ENCODE measurements at regions not wholly inside any gene's neighbourhood (a gene's known extent, or its start where the extent isn't known, plus 50 kb on each side); places are given as distances from the start of the nearest gene placed in this dataset.
"Not testable (repeated sequence)": the region's sequence is repeated elsewhere in the genome, so short reads cannot be mapped to it uniquely, and the experiment has no call there.

DNA sequence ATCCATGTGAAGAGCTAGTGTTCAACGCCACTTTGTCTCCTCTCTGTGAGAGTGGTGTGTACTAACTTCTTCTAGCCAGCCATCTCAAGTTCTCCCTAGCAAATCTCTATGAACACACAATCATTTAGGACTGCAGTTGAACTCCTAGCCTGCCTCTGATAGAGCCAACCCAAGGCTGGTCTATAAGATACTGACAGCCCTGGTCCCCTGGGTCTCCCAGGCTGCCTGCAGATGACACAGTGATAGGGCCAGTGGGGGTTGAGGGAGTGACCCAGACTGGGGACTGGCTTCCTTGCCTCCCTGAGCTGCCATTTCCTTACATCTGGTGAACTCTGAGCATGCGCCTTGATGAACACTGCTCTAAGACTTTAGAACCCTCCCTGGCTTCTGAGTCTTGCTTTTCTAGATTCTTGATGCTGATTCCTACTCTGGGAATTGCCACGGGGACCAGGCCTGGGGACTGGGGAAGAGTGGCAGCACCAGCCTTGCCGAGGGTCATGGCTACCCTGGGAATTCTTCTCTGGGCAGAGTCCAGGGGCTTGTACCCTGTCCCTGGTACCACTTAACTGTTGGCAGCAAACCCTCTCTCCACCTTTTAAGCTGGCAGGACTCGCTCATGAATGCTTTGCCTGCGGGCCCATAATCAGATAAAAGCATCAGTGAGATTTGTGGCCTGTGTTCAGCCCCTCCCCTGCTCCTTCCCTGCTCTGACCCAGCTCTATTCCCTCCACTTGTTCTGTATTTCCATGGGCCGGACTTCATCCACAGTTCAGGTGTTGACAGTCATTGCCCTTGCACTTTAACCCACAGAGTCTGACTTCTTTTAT lies 130.8 kb upstream of the CHD6 start:
- TF ChIP-seq JUND (IDR thresholded peaks at IDR 0.05; ENCODE audit: low read depth), result no peak
- in situ Hi-C loops (cut with HindIII; ENCODE audit: low pct_unique_long_range_greater_than_20kb, low sequenced_read_pairs), result no loop called here

DNA sequence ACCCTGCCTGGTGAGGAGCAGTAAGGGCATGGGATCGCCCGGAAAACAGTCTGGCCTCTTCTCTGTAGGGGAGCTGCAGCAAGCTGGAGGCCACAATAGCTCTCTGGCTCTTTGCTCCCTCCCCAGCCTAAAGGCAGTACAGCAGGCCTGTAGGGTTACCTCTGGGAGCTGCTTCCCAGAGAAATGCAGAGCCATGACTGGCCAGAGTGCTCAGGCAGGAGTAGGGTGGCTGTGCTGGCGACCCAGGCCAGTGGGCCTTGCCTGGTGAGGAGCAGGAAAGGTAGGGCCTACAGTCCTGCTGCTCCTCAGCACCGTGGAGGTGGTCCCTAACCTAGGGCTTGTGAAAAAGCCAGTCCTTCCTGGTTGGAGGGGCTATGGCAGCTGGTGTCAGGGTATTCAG lies 129.9 kb upstream of the CHD6 start:
- in situ Hi-C loops (cut with HindIII; ENCODE audit: low pct_unique_long_range_greater_than_20kb, low sequenced_read_pairs), result no loop called here
- DNase-seq (ENCODE audit: low read depth in 1 of 2, low spot score in 1 of 2), result no peak
- TF ChIP-seq JUND (IDR thresholded peaks at IDR 0.05; ENCODE audit: low read depth), result no peak

More for the DNA sequence above, 130.8 kb upstream of the CHD6 start:
- DNase-seq (ENCODE audit: low read depth in 1 of 2, low spot score in 1 of 2), result no peak

DNA sequence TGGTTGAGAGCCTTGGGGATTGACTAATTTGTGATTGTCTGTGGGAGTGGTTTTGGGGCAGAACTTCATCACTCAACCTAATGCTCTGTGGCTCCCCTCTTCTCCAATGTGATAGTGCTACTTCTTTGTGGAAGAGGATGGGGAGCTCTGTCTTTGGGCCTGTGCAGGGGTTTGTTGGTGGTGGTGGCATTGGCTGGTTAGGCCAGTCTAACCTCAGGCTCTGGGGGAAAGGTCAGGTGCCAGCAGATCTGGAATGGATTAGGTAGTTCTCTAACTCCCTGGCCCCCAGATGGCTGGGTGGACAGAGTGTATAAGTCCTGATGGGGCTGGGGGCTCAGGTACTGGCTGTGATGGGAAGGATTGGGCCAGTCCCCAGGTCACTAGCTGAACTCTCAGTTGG lies 129.0 kb upstream of the CHD6 start:
- DNase-seq (ENCODE audit: low read depth in 1 of 2, low spot score in 1 of 2), result no peak
- no peak for TF ChIP-seq JUND (IDR thresholded peaks at IDR 0.05; ENCODE audit: low read depth)
- in situ Hi-C loops (cut with HindIII; ENCODE audit: low pct_unique_long_range_greater_than_20kb, low sequenced_read_pairs), result no loop called here

DNA sequence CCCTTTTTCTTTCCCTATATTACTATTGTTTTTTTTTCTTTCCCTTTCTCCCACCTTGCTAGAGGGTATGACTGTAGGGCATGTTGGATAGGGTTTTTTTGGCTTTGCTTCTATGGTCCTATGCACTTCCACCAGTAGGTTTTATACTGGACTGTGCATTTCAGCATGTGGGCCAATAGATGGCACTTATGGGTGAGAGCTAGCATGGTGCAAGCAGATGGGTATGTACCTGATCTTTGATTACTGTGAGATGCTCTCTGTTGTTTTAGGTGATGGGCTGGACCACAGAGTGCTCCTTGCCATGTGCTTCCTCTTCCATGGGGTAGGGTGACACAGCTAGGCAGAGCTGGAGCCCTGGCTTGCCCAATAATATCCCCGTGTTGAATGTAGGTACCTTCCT lies 128.5 kb upstream of the CHD6 start:
- in situ Hi-C loops (cut with HindIII; ENCODE audit: low pct_unique_long_range_greater_than_20kb, low sequenced_read_pairs), result no loop called here
- TF ChIP-seq JUND (IDR thresholded peaks at IDR 0.05; ENCODE audit: low read depth), result no peak
- peak in 1 of 2 experiments; percentile 37 for DNase-seq (ENCODE audit: low read depth in 1 of 2, low spot score in 1 of 2)

DNA sequence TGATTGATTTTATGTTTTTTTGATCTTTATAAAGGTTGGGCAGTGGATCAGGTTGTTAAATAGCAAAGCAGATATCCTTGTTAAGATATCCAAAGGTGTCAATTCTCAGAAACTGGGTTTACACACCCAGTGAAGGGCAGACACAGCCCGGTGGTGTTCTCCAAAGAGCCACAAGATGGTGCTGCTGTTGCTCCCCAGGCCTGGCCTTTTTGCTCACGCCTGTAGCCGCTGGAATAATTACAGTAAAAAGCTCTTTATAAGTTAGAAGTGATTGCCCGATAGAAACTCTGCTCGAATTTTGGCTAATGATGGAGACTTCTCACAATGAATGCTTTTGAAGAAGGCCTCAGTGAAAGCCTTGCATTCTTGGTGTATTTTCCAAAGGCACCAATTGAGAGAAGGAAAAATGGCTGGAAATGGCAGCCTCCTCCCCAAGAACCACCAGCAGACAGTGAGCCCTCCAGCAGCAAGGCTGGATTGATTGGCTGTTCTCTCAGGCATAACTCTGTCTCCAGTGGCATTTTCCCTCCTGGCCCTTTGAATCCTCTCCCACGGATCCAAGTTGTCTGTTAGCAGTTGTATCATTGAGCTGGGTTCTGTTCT lies 120.5 kb upstream of the CHD6 start:
- in situ Hi-C loops (cut with HindIII; ENCODE audit: low pct_unique_long_range_greater_than_20kb, low sequenced_read_pairs), result no loop called here
- no peak for TF ChIP-seq JUND (IDR thresholded peaks at IDR 0.05; ENCODE audit: low read depth)
- peak; percentile 35 to 74 for DNase-seq (ENCODE audit: low read depth in 1 of 2, low spot score in 1 of 2)

DNA sequence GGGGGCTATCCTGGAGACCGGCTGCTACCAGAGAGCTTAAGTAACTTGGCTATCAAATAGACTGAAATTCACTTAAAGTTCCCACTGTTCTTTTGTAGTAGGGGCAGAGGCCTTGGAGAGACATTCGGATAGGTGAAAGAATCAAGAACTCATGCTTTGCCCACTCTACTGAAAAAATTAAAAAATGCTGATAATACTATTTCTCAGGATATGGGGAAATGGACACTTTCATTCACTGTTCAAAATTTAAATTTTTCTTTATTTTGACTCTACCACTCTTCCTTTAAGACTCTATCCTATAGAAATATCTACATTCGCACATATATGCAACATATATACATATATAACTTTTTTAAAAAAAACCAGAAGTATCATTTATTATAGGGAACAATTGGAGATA lies 117.8 kb upstream of the CHD6 start:
- DNase-seq (ENCODE audit: low read depth in 1 of 2, low spot score in 1 of 2), result no peak
- TF ChIP-seq JUND (IDR thresholded peaks at IDR 0.05; ENCODE audit: low read depth), result no peak
- in situ Hi-C loops (cut with HindIII; ENCODE audit: low pct_unique_long_range_greater_than_20kb, low sequenced_read_pairs), result no loop called here

DNA sequence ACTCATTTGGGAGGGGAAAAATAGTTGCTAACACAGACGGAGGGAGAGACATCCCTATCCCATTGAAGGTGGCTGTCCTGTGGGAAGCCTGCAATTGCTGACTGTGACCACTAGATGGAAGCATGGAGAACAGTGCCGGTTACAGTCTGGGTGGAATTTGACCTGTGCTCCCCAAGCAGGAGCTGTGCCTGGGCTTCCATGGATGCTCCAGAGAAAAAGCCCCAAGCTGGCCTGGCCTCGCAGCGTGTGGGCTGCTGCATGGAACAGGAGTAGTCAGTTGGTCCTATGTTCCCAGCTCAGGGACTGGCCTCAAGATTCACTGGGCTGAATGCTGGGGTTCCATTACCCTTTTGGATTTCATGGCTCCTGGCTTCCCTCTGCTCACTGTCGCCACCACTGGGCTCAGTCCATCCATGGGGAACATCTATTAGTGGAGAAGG lies 116.3 kb upstream of the CHD6 start:
- no peak for TF ChIP-seq JUND (IDR thresholded peaks at IDR 0.05; ENCODE audit: low read depth)
- in situ Hi-C loops (cut with HindIII; ENCODE audit: low pct_unique_long_range_greater_than_20kb, low sequenced_read_pairs), result no loop called here

DNA sequence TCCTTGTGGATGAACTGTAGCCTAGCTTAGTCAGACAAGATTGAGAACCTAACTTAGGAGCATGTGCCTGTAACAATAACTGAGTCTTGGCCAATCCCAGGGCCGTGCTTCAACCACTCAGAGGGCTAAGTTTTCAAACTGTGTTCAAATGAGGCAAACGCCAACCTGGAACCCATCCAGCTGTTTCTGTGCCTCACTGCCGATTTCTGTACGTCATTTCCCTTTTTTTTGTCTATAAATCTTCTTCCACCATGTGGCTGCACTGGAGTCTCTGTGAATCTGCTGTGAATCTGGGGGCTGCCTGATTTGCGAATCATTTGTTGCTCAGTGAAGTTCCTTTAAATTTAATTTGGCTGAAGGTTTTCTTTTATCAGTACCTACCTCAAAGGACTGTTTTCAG lies 115.0 kb upstream of the CHD6 start:
- DNase-seq (ENCODE audit: low read depth in 1 of 2, low spot score in 1 of 2), result no peak
- in situ Hi-C loops (cut with HindIII; ENCODE audit: low pct_unique_long_range_greater_than_20kb, low sequenced_read_pairs), result no loop called here
- no peak for TF ChIP-seq JUND (IDR thresholded peaks at IDR 0.05; ENCODE audit: low read depth)

More for the DNA sequence above, 116.3 kb upstream of the CHD6 start:
- peak; percentile 59 to 79 for DNase-seq (ENCODE audit: low read depth in 1 of 2, low spot score in 1 of 2)

DNA sequence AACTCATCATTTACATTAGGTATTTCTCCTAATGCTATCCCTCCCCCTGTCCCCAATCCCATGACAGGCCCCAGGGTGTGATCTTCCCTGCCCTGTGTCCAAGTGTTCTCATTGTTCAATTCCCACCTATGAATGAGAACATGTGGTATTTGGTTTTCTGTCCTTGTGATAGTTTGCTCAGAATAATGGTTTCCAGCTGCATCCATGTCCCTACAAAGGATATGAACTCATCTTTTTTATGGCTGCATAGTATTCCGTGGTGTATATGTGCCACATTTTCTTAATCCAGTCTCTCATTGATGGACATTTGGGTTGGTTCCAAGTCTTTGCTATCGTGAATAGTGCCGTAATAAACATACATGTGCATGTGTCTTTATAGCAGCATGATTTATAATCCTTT lies 113.0 kb upstream of the CHD6 start:
- in situ Hi-C loops (cut with HindIII; ENCODE audit: low pct_unique_long_range_greater_than_20kb, low sequenced_read_pairs); DNase-seq (ENCODE audit: low read depth in 1 of 2, low spot score in 1 of 2): not testable (repeated sequence)

DNA sequence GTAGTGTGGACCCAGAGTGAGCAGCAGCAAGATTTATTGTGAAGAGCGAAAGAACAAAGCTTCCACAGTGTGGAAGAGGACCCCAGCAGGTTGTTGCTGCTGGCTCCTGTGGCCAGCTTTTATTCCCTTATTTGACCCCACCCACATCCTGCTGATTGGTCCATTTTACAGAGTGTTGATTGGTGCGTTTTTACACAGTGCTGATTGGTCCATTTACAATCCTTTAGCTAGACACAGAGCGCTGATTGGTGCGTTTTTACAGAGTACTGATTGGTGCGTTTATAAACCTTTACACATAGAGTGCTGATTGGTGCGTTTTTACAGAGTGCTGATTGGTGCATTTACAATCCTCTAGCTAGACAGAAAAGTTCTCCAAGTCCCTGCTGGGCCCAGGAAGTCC lies 109.5 kb upstream of the CHD6 start:
- DNase-seq (ENCODE audit: low read depth in 1 of 2, low spot score in 1 of 2); in situ Hi-C loops (cut with HindIII; ENCODE audit: low pct_unique_long_range_greater_than_20kb, low sequenced_read_pairs): not testable (repeated sequence)

DNA sequence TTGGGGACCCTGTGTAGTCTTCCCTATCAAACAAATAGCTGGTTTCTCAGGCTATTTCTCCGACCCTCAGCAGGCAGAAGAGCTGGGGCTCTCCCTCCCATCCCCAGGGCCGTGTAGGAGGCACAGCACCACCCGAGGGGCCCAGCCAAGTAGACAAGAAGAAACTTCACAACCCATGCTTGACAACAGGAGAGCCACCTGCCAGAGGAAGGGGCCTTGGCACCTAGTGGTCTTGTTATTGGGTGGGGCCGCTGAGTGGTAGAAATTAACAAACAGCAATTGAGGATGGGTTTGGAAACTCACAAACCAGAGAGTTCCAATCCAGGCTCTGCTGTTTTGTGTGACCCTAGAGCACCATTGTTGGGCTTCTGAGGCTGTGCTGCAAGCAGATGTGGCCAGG lies 108.5 kb upstream of the CHD6 start:
- in situ Hi-C loops (cut with HindIII; ENCODE audit: low pct_unique_long_range_greater_than_20kb, low sequenced_read_pairs), result no loop called here
- no peak for DNase-seq (ENCODE audit: low read depth in 1 of 2, low spot score in 1 of 2)
- no peak for TF ChIP-seq JUND (IDR thresholded peaks at IDR 0.05; ENCODE audit: low read depth)

DNA sequence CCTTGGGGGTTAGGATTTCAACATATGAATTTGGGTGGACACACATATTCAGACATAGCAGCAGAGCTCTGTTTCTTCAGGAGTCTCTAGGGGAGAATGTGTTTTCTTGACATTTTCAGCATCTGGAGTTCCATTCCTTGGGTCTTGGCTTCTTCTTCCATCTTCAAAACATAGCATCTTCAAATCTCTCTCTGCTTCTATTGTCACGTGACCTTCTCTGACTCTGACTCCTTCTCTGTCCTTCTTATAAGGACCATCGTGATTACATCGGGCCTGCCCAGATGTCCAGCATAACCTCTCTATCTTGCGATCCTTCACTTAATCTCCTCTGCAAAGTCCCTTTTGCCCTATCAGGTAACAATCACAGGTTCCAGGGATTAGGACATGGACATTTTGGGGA lies 101.0 kb upstream of the CHD6 start:
- TF ChIP-seq JUND (IDR thresholded peaks at IDR 0.05; ENCODE audit: low read depth), result no peak
- DNase-seq (ENCODE audit: low read depth in 1 of 2, low spot score in 1 of 2), result no peak
- in situ Hi-C loops (cut with HindIII; ENCODE audit: low pct_unique_long_range_greater_than_20kb, low sequenced_read_pairs), result no loop called here

DNA sequence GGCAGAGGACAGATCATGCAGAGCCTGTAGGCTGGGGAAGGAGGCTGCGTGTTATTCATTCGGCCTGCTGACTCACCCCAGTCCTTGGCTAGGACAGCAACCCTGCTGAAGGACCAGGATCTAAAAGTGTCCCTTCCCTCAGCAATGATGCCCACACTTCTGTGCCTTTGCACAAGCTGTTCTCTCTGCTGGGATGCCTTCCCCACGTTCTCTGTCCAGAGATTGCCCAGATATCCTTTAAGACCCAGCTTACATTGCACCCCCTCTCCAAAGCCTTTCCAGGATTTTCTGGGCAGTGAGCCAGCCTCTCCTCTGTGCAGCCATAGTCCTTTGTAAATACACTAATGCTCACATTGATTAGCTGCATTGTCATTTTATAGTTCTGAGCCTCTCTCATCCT lies 99.3 kb upstream of the CHD6 start:
- in situ Hi-C loops (cut with HindIII; ENCODE audit: low pct_unique_long_range_greater_than_20kb, low sequenced_read_pairs), result no loop called here
- TF ChIP-seq JUND (IDR thresholded peaks at IDR 0.05; ENCODE audit: low read depth), result no peak
- DNase-seq (ENCODE audit: low read depth in 1 of 2, low spot score in 1 of 2), result no peak
